ENCODE measurements at regions not wholly inside any gene's neighbourhood (a gene's known extent, or its start where the extent isn't known, plus 50 kb on each side); places are given as distances from the start of the nearest gene placed in this dataset.
"Not testable (repeated sequence)": the region's sequence is repeated elsewhere in the genome, so short reads cannot be mapped to it uniquely, and the experiment has no call there.

- no peak overlapping the region for H3K27ac ChIP-seq
- TF ChIP-seq CTCF (IDR thresholded peaks at IDR 0.05) (no peak), ZFX (IDR thresholded peaks at IDR 0.05; ENCODE audit: borderline replicate concordance) (no peak)
These were observed 84.9 kb upstream of the MYO10 start for GRCh38 chr5:17020678-17021601.

- no peak overlapping the region for H3K27ac ChIP-seq
- no peak for TF ChIP-seq ZFX (IDR thresholded peaks at IDR 0.05; ENCODE audit: borderline replicate concordance)
- TF ChIP-seq CTCF (IDR thresholded peaks at IDR 0.05): no peak
These were observed 85.5 kb upstream of the MYO10 start for GRCh38 chr5:17021602-17021932.

GRCh38 chr5:17022296-17022695, 86.2 kb upstream of the MYO10 start:
- no peak for TF ChIP-seq CTCF (IDR thresholded peaks at IDR 0.05)
- no peak for TF ChIP-seq ZFX (IDR thresholded peaks at IDR 0.05; ENCODE audit: borderline replicate concordance)
- no peak overlapping the region for H3K27ac ChIP-seq

DNA sequence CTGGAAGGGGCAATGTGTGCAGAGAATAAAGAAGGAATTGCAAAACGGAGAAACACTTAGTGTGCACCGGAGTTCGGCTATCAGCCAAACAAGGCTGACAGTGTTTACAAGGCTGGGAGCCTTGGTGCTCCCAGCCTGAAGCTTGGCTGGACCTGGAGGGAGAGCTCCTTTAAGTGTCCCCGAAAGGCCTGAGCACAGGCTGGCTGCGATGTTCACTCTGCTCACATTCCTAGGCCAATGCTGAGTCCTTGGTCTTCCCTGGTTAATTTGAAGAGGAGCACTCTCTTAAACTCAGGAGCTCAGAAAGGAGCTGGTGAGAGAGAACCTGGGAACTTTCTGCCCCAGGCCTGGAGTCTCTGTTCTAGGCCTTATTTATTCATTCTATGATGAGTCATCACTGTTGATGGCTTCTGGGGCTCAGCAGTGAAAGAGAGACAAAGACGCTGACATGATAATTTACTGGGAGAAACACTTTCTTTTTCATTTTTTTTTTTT, 88.6 kb upstream of the MYO10 start:
- no peak overlapping the region for H3K27ac ChIP-seq
- no peak for TF ChIP-seq CTCF (IDR thresholded peaks at IDR 0.05)

DNA sequence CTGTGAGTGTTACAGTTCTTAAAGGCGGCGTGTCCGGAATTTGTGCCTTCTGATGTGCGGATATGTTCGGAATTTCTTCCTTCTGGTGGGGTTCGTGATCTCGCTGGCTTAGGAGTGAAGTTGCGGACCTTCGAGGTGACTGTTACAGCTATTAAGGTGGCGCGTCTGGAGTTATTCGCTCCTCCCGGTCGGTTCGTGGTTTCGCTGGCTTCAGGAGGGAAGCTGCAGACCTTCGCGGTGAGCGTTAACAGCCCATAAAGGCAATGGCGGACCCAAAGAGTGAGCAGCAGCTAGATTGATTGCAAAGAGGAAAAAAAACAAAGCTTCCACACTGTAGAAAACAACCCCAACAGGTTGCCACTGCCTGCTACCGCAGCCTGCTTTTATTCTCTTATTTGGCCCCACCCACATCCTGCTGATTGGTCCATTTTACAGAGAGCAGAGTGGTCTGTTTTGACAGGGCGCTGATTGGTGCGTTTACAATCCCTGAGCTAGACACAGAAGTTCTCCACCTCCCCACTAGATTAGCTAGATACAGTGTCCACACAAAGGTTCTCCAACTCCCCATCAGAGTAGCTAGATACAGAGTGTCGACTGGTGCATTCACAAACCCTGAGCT, 95.7 kb upstream of the MYO10 start:
- H3K27ac ChIP-seq: not testable (repeated sequence)

DNA sequence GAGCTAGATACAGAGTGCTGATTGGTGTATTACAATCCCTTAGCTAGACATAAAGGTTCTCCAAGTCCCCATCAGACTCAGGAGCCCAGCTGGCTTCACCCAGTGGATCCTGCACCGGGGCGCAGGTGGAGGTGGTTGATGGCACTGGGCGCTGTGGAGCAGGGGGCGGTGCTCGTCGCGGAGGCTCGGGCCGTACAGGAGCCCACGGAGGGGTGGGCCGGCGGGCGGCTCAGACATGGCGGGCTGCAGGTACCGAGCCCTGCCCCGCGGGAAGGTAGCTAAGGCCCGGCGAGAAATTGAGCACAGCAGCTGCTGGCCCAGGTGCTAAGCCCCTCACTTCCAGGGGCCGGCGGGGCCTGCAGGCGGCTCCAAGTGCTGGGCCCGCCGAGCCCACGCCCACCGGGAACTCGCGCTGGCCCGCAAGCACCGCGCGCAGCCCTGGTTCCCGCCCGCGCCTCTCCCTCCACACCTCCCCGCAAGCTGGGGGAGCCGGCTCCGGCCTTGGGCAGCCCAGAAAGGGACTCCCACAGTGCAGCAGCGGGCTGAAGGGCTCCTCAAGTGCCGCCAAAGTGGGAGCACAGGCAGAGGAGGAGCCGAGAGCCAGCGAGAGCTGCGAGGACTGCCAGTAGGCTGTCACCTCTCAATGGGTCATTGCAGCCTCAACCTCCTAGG, 96.4 kb upstream of the MYO10 start:
- H3K27ac ChIP-seq: not testable (repeated sequence)

GRCh38 chr5:17034992-17035391, 98.9 kb upstream of the MYO10 start:
- H3K27ac ChIP-seq: not testable (repeated sequence)

DNA sequence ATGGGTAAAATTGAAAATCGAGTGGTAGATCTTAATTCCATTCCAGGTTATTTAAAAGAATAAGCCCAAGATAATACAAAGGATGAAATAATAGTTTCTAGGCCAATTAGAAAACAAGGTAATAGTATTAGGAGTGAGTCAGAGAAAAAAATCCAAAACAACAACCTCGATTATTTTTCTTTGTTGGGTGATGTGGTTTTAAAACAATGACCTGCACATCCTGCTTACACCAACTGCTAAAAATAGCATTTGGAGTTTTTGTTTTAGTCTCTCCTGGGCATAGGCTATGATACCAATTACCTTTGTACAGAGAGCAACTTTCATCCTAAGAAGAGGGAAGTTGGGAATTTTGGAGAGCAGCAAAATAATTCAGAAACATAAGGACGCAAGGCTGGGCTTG, 101.7 kb upstream of the MYO10 start:
- H3K27ac ChIP-seq: no peak overlapping the region
- TF ChIP-seq ZFX (IDR thresholded peaks at IDR 0.05; ENCODE audit: borderline replicate concordance) (no peak), CTCF (IDR thresholded peaks at IDR 0.05) (no peak)

All from 22Rv1 (cell line).